ENCODE measurements at regions not wholly inside any gene's neighbourhood (a gene's known extent, or its start where the extent isn't known, plus 50 kb on each side); places are given as distances from the start of the nearest gene placed in this dataset.
A peak's percentile ranks its signal among the peaks of the same experiment; 100 is the strongest.

GRCh38 chr14:41303506-41303905 is 303.2 kb upstream of the LRFN5 start:
- Histone ChIP-seq H3K4me3 (replicated peaks in 1 of 3; ENCODE audit: insufficient read depth in 1 of 3, low read depth in 2 of 3, low read length in 3 of 3) (no peak overlapping the region), H3K27me3 (ENCODE audit: control insufficient read depth in 1 of 2, insufficient read depth in 2 of 2, low read length in 2 of 2) (no peaks in the 10 kb centered on the region), H2AFZ (ENCODE audit: low read length) (no peak overlapping the region), H3K4me1 (ENCODE audit: insufficient read depth, low read length) (no peaks in the 10 kb centered on the region), H3K4me2 (ENCODE audit: low read depth, low read length) (no peak overlapping the region), H3K27ac (ENCODE audit: extremely low read length, insufficient read depth, low read length) (no peak overlapping the region), H3K36me3 (replicated peaks in 1 of 2; ENCODE audit: control insufficient read depth in 1 of 2, insufficient read depth in 2 of 2, low read length in 2 of 2) (no peaks in the 10 kb centered on the region), H3K79me2 (ENCODE audit: insufficient read depth, low read length) (no peaks in the 10 kb centered on the region), H4K20me1 (ENCODE audit: insufficient read depth, low read length) (no peaks in the 10 kb centered on the region), H3K9me3 (ENCODE audit: low read length) (peaks cover 65% of the 10 kb centered on the region), H3K9ac (ENCODE audit: insufficient read depth, low read depth, low read length) (no peak overlapping the region)
- WGBS (ENCODE audit: low lambda C conversion rate), result under 1% methylated on average over 3 of the region's 3 CpGs
- no peak for FAIRE-seq
- ChIA-PET CTCF (ENCODE audit: low intra/inter-chr PET ratio, low total read pairs) (no interaction called here), POLR2A (no interaction called here)
- ATAC-seq, result no peak
- intact Hi-C loops (cut with micrococcal nuclease; ENCODE audit: unreplicated experiment), result no loop called here
- in situ Hi-C loops (cut with HindIII; ENCODE audit: extremely low pct_ligation_motif_present, low pct_unique_long_range_greater_than_20kb), result no loop called here
- peak; percentile 76; the same call in 1 of the 2 replicates for TF ChIP-seq CEBPB (IDR thresholded peaks at IDR 0.05; ENCODE audit: borderline replicate concordance, low read depth, low read length)
- no peak for TF ChIP-seq NFIC (IDR thresholded peaks at IDR 0.05; ENCODE audit: low read length)
- BruUV-seq (replicated peaks), result no TSS peak
- DNase-seq (ENCODE audit: low spot score), result no peak

GRCh38 chr14:41302776-41303175 is 303.9 kb upstream of the LRFN5 start:
- 3% methylated on average over 3 of the region's 3 CpGs for WGBS (ENCODE audit: low lambda C conversion rate)
- in situ Hi-C loops (cut with HindIII; ENCODE audit: extremely low pct_ligation_motif_present, low pct_unique_long_range_greater_than_20kb) (no loop called here), intact Hi-C loops (cut with micrococcal nuclease; ENCODE audit: unreplicated experiment) (no loop called here)
- peaks cover 68% of the 10 kb centered on the region for H3K9me3 ChIP-seq (ENCODE audit: low read length)
- H3K4me1 ChIP-seq (ENCODE audit: insufficient read depth, low read length), result no peaks in the 10 kb centered on the region
- no peak for DNase-seq (ENCODE audit: low spot score)
- no peaks in the 10 kb centered on the region for H3K79me2 ChIP-seq (ENCODE audit: insufficient read depth, low read length)
- H3K4me3 ChIP-seq (replicated peaks in 1 of 3; ENCODE audit: insufficient read depth in 1 of 3, low read depth in 2 of 3, low read length in 3 of 3), result no peak overlapping the region
- POLR2A ChIA-PET, result no interaction called here
- H3K9ac ChIP-seq (ENCODE audit: insufficient read depth, low read depth, low read length), result no peak overlapping the region
- no peaks in the 10 kb centered on the region for H3K36me3 ChIP-seq (replicated peaks in 1 of 2; ENCODE audit: control insufficient read depth in 1 of 2, insufficient read depth in 2 of 2, low read length in 2 of 2)
- H2AFZ ChIP-seq (ENCODE audit: low read length), result no peak overlapping the region
- no peaks in the 10 kb centered on the region for H3K27me3 ChIP-seq (ENCODE audit: control insufficient read depth in 1 of 2, insufficient read depth in 2 of 2, low read length in 2 of 2)
- no peaks in the 10 kb centered on the region for H4K20me1 ChIP-seq (ENCODE audit: insufficient read depth, low read length)
- no peak for TF ChIP-seq ZBTB37 (CRISPR knock-in tag; IDR thresholded peaks at IDR 0.05)
- TF ChIP-seq HOMEZ (CRISPR knock-in tag; IDR thresholded peaks at IDR 0.05; ENCODE audit: low read depth), result no peak
- TF ChIP-seq ZNF260 (CRISPR knock-in tag; IDR thresholded peaks at IDR 0.05; ENCODE audit: borderline replicate concordance, low read depth), result no peak
- TF ChIP-seq THAP8 (CRISPR knock-in tag; IDR thresholded peaks at IDR 0.05; ENCODE audit: borderline replicate concordance), result no peak
- no peak for TF ChIP-seq PBX2 (CRISPR knock-in tag; IDR thresholded peaks at IDR 0.05)
- no peak for TF ChIP-seq SMAD3 (CRISPR knock-in tag; IDR thresholded peaks at IDR 0.05)
- no peak for TF ChIP-seq ZNF510 (CRISPR knock-in tag; IDR thresholded peaks at IDR 0.05; ENCODE audit: low read depth)
- TF ChIP-seq SPEN (CRISPR knock-in tag; IDR thresholded peaks at IDR 0.05; ENCODE audit: low read depth), result no peak
- TF ChIP-seq KLF9 (CRISPR knock-in tag; IDR thresholded peaks at IDR 0.05; ENCODE audit: low read depth), result no peak
- TF ChIP-seq FOXA1 (IDR thresholded peaks at IDR 0.05), result no peak
- TF ChIP-seq FOXA1 (CRISPR knock-in tag; IDR thresholded peaks at IDR 0.05), result no peak
- no peak for TF ChIP-seq KLF15 (CRISPR knock-in tag; IDR thresholded peaks at IDR 0.05; ENCODE audit: borderline replicate concordance)
- TF ChIP-seq KDM5A (IDR thresholded peaks at IDR 0.05; ENCODE audit: borderline replicate concordance, low read length), result no peak
- TF ChIP-seq ZBTB8A (CRISPR knock-in tag; IDR thresholded peaks at IDR 0.05; ENCODE audit: borderline replicate concordance, low read depth), result no peak
- no peak for TF ChIP-seq GATAD2A (CRISPR knock-in tag; IDR thresholded peaks at IDR 0.05)
- no peak overlapping the region for H3K27ac ChIP-seq (ENCODE audit: extremely low read length, insufficient read depth, low read length)
- H3K4me2 ChIP-seq (ENCODE audit: low read depth, low read length), result no peak overlapping the region
- no TSS peak for BruUV-seq (replicated peaks)
- CTCF ChIA-PET (ENCODE audit: low intra/inter-chr PET ratio, low total read pairs), result no interaction called here
- FAIRE-seq, result no peak
- ATAC-seq, result no peak

Data from HepG2 (cell line).